Neural cell (in vitro differentiated cells): ENCODE measurements at regions not wholly inside any gene's neighbourhood (a gene's known extent, or its start where the extent isn't known, plus 50 kb on each side); places are given as distances from the start of the nearest gene placed in this dataset.
A peak's percentile ranks its signal among the peaks of the same experiment; 100 is the strongest.

ENCODE experiments used
- H2AFZ ChIP-seq: fragments of 200-600, 300-800 bp; sonication (generic), shearing (Covaris generic); 2 replicates; pipeline ENCODE4 v1.6.0; 2014; ENCODE audit warnings: low read depth, mild to moderate bottlenecking, antibody characterized with exemption, low read length, moderate library complexity
- H3F3A ChIP-seq: fragments of 200-600 bp; shearing (Covaris generic); 2 replicates; pipeline ENCODE4 v1.6.1; 2016; ENCODE audit warnings: mild to moderate bottlenecking, moderate library complexity, mixed read lengths, antibody characterized with exemption, low read length; ENCODE audit not compliant: insufficient read depth, poor library complexity, severe bottlenecking
- H3K27ac ChIP-seq: fragments of 200-600, 300-800 bp; sonication (generic), shearing (Covaris generic); 2 replicates; pipeline ENCODE4 v1.5.1; 2014; ENCODE audit warnings: mild to moderate bottlenecking, low read length, moderate library complexity
- H3K27me3 ChIP-seq: fragments of 300-800, 200-600 bp; sonication (generic), shearing (Covaris generic); 2 replicates; pipeline ENCODE4 v1.6.0; 2014; ENCODE audit warnings: mild to moderate bottlenecking, low read depth, low read length, moderate library complexity; ENCODE audit not compliant: insufficient read depth
- H3K36me3 ChIP-seq: fragments of 300-800, 200-600 bp; sonication (generic), shearing (Covaris generic); 2 replicates; pipeline ENCODE4 v1.5.1; 2014; ENCODE audit warnings: mild to moderate bottlenecking, antibody characterized with exemption, low read length, moderate library complexity; ENCODE audit not compliant: insufficient read depth
- H3K4me2 ChIP-seq: fragments of 300-800, 200-600 bp; sonication (generic), shearing (Covaris generic); 2 replicates; pipeline ENCODE4 v1.6.0; 2014; ENCODE audit warnings: mild to moderate bottlenecking, low read length
- H3K4me3 ChIP-seq: fragments of 300-800, 200-600 bp; sonication (generic), shearing (Covaris generic); 2 replicates; pipeline ENCODE4 v1.5.1; 2014; ENCODE audit warnings: mild to moderate bottlenecking, low read length, moderate library complexity
- H3K79me2 ChIP-seq: fragments of 200-600 bp; shearing (Covaris generic); replicated peaks from 2 replicates; pipeline ENCODE4 v1.6.0; 2014; ENCODE audit warnings: mild to moderate bottlenecking, low read length, moderate library complexity; ENCODE audit not compliant: insufficient read depth
- H3K9ac ChIP-seq: fragments of 300-800, 200-600 bp; sonication (generic), shearing (Covaris generic); 2 replicates; pipeline ENCODE4 v1.6.1; 2016; ENCODE audit warnings: mild to moderate bottlenecking, low read length, mixed read lengths
- H3K9me2 ChIP-seq: fragments of 200-600 bp; shearing (Covaris generic); 2 replicates; pipeline ENCODE4 v1.6.1; 2016; ENCODE audit warnings: mild to moderate bottlenecking, low read length, mixed read lengths; ENCODE audit not compliant: insufficient read depth
- H3K9me3 ChIP-seq: fragments of 200-600, 300-800 bp; sonication (generic), shearing (Covaris generic); 2 replicates; pipeline ENCODE4 v1.6.1; 2016; ENCODE audit warnings: mild to moderate bottlenecking, mixed run types, low read length, moderate library complexity, mixed read lengths
- H4K20me1 ChIP-seq: fragments of 200-600 bp; shearing (Covaris generic); 2 replicates; pipeline ENCODE4 v1.6.1; 2016; ENCODE audit warnings: mild to moderate bottlenecking, mixed run types; ENCODE audit not compliant: insufficient read depth
- EP300 ChIP-seq: fragments of 450-650 bp; conservative IDR thresholded peaks from 2 replicates; pipeline ENCODE4 v1.6.1; 2014; ENCODE audit warnings: antibody characterized with exemption, mild to moderate bottlenecking, moderate library complexity; ENCODE audit not compliant: poor library complexity, severe bottlenecking
- EZH2 ChIP-seq: fragments of 200-600, 300-800 bp; shearing (Covaris generic), sonication (generic); IDR thresholded peaks from 2 replicates; pipeline ENCODE4 v1.6.1; 2014; ENCODE audit warnings: antibody characterized with exemption, low read length, borderline replicate concordance, mild to moderate bottlenecking; ENCODE audit not compliant: insufficient read depth, poor library complexity, severe bottlenecking
- MXI1 ChIP-seq: fragments of 450-650 bp; conservative IDR thresholded peaks from 2 replicates; pipeline ENCODE4 v1.6.1; 2014; ENCODE audit warnings: antibody characterized with exemption, mild to moderate bottlenecking; ENCODE audit not compliant: poor library complexity, severe bottlenecking
- POLR2AphosphoS5 ChIP-seq: IDR thresholded peaks from 2 replicates; pipeline ENCODE4 v1.6.1; 2012
- RAD21 ChIP-seq: fragments of 450-650 bp; conservative IDR thresholded peaks from 2 replicates; pipeline ENCODE4 v1.6.1; 2014; ENCODE audit warnings: antibody characterized with exemption, mild to moderate bottlenecking, moderate library complexity
- SMC3 ChIP-seq: fragments of 450-650 bp; conservative IDR thresholded peaks from 2 replicates; pipeline ENCODE4 v1.6.1; 2014; ENCODE audit warnings: antibody characterized with exemption, mild to moderate bottlenecking, moderate library complexity; ENCODE audit not compliant: poor library complexity
- TAF1 ChIP-seq: IDR thresholded peaks from 2 replicates; pipeline ENCODE4 v1.6.1; 2012; ENCODE audit warnings: low read depth
- TF ChIP-seq, protein P1 (sequence below): fragments of 450-650 bp; IDR thresholded peaks from 2 replicates; pipeline ENCODE4 v1.5.1; 2014; ENCODE audit warnings: antibody characterized with exemption, mild to moderate bottlenecking, moderate library complexity; ENCODE audit not compliant: poor library complexity, severe bottlenecking
- TF ChIP-seq, protein P2 (sequence below): IDR thresholded peaks from 2 replicates; pipeline ENCODE4 v1.6.1; 2012; ENCODE audit warnings: borderline replicate concordance

GRCh38 chr2:5019324-5019723 lies 672.9 kb upstream of the SOX11 start:
- Histone ChIP-seq H3K9ac (no peak overlapping the region), H3K27ac (no peak overlapping the region), H3K9me2 (no peaks in the 10 kb centered on the region), H4K20me1 (no peaks in the 10 kb centered on the region), H3K27me3 (no peaks in the 10 kb centered on the region), H3F3A (peaks cover 8% of the 10 kb centered on the region), H2AFZ (no peak overlapping the region), H3K36me3 (no peaks in the 10 kb centered on the region), H3K4me3 (no peak overlapping the region), H3K9me3 (peaks cover 5% of the 10 kb centered on the region), H3K79me2 (no peaks in the 10 kb centered on the region), H3K4me2 (no peak overlapping the region)
- TF ChIP-seq POLR2AphosphoS5 (peak; percentile 52), EP300 (peak; percentile 81), RAD21 (no peak), EZH2 (no peak), TAF1 (no peak)

- no peak overlapping the region for H3K27ac ChIP-seq
- TF ChIP-seq, protein P1, sequence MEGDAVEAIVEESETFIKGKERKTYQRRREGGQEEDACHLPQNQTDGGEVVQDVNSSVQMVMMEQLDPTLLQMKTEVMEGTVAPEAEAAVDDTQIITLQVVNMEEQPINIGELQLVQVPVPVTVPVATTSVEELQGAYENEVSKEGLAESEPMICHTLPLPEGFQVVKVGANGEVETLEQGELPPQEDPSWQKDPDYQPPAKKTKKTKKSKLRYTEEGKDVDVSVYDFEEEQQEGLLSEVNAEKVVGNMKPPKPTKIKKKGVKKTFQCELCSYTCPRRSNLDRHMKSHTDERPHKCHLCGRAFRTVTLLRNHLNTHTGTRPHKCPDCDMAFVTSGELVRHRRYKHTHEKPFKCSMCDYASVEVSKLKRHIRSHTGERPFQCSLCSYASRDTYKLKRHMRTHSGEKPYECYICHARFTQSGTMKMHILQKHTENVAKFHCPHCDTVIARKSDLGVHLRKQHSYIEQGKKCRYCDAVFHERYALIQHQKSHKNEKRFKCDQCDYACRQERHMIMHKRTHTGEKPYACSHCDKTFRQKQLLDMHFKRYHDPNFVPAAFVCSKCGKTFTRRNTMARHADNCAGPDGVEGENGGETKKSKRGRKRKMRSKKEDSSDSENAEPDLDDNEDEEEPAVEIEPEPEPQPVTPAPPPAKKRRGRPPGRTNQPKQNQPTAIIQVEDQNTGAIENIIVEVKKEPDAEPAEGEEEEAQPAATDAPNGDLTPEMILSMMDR: no peak
- TF ChIP-seq, protein P2, sequence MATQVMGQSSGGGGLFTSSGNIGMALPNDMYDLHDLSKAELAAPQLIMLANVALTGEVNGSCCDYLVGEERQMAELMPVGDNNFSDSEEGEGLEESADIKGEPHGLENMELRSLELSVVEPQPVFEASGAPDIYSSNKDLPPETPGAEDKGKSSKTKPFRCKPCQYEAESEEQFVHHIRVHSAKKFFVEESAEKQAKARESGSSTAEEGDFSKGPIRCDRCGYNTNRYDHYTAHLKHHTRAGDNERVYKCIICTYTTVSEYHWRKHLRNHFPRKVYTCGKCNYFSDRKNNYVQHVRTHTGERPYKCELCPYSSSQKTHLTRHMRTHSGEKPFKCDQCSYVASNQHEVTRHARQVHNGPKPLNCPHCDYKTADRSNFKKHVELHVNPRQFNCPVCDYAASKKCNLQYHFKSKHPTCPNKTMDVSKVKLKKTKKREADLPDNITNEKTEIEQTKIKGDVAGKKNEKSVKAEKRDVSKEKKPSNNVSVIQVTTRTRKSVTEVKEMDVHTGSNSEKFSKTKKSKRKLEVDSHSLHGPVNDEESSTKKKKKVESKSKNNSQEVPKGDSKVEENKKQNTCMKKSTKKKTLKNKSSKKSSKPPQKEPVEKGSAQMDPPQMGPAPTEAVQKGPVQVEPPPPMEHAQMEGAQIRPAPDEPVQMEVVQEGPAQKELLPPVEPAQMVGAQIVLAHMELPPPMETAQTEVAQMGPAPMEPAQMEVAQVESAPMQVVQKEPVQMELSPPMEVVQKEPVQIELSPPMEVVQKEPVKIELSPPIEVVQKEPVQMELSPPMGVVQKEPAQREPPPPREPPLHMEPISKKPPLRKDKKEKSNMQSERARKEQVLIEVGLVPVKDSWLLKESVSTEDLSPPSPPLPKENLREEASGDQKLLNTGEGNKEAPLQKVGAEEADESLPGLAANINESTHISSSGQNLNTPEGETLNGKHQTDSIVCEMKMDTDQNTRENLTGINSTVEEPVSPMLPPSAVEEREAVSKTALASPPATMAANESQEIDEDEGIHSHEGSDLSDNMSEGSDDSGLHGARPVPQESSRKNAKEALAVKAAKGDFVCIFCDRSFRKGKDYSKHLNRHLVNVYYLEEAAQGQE: no peak
- TF ChIP-seq MXI1: no peak
- no peak for TF ChIP-seq SMC3
- no peak for TF ChIP-seq EP300
Measured at GRCh38 chr2:5020116-5020875, 671.9 kb upstream of the SOX11 start.

More at GRCh38 chr2:5020116-5020875, 671.9 kb upstream of the SOX11 start:
- H3K27me3 ChIP-seq: no peaks in the 10 kb centered on the region
- no peaks in the 10 kb centered on the region for H4K20me1 ChIP-seq
- no peaks in the 10 kb centered on the region for H3K79me2 ChIP-seq
- H2AFZ ChIP-seq: no peak overlapping the region
- no peaks in the 10 kb centered on the region for H3K36me3 ChIP-seq
- H3K9ac ChIP-seq: no peak overlapping the region
- no peak overlapping the region for H3K4me3 ChIP-seq
- peaks cover 8% of the 10 kb centered on the region for H3F3A ChIP-seq
- H3K4me2 ChIP-seq: no peak overlapping the region
- H3K9me2 ChIP-seq: no peaks in the 10 kb centered on the region
- H3K9me3 ChIP-seq: peaks cover 5% of the 10 kb centered on the region
